ENCODE measurements at regions not wholly inside any gene's neighbourhood (a gene's known extent, or its start where the extent isn't known, plus 50 kb on each side); places are given as distances from the start of the nearest gene placed in this dataset.

DNA sequence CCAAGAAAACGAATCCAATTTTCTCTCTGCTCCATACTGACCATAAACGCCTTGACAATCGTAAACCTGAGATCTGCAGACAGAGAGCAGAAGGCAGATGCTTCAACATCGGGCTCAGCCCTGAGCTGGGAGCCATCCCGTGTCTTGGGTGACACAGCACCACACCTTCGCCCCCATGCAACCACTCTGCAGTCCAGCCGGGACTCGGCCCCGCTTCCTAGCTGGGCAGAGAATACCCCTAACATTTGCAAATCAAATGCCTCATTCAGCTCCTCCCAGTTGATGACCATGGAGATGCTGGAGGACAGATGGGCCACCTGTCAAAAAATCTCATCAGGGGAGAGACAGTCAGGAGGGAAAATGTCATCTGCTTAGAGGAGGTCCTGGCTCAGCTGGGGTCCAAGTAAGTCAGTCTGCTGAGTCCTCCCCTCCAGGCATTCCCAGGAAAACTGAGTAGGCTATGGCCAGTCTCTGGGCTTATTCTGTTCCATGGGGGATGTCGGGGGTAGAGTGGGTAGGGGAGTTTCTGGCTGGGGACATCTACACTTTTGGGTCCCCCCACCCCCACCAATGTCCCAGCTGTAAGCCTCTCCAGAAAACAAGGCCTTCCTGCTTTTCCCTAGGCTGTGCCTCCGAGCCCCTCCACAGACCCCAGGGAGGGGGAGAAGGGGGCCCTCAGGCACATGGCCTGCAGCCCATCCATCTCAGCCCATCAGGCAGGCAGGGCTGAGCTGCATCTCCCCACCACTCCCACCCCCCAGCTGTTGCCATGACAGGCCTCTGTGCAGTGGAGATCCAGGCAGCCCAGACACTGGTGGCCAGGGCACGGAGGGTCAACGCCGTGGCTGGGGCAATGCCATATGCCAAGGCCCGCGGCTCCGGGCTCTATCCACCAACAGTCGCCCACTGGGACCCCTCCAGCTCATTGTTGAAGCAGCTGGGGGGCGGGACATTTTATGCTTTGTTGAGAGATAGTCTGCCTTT, 158.6 kb downstream of the AXIN2 start:
- TF ChIP-seq, protein P1, sequence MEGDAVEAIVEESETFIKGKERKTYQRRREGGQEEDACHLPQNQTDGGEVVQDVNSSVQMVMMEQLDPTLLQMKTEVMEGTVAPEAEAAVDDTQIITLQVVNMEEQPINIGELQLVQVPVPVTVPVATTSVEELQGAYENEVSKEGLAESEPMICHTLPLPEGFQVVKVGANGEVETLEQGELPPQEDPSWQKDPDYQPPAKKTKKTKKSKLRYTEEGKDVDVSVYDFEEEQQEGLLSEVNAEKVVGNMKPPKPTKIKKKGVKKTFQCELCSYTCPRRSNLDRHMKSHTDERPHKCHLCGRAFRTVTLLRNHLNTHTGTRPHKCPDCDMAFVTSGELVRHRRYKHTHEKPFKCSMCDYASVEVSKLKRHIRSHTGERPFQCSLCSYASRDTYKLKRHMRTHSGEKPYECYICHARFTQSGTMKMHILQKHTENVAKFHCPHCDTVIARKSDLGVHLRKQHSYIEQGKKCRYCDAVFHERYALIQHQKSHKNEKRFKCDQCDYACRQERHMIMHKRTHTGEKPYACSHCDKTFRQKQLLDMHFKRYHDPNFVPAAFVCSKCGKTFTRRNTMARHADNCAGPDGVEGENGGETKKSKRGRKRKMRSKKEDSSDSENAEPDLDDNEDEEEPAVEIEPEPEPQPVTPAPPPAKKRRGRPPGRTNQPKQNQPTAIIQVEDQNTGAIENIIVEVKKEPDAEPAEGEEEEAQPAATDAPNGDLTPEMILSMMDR (conservative IDR thresholded peaks at IDR 0.05; ENCODE audit: low read depth, low read length), result no peak
- no peak overlapping the region for H3K4me3 ChIP-seq (ENCODE audit: low read depth, low read length)
- no peak for DNase-seq (ENCODE audit: low read depth)

DNA sequence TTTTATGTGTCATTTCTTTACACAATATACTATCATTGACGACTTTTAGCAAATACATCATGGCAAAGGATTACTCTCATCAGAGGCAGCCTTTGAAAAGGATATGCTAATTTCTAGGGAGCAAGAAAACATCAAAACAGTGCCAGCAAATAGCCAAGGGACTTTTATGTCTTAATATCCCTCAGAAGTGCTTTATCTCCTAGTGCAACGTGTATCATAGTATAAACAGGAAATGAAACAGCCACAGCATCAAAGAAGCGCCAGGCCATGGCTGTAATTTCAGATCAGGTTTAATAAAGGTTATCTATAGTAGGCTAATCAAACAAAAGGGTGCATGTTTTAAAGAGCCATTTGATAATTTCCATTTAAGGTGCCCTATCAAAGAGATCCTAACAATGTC, 159.9 kb downstream of the AXIN2 start:
- DNase-seq (ENCODE audit: low read depth), result no peak
- TF ChIP-seq, protein P1 (conservative IDR thresholded peaks at IDR 0.05; ENCODE audit: low read depth, low read length), result no peak
- no peak overlapping the region for H3K4me3 ChIP-seq (ENCODE audit: low read depth, low read length)

DNA sequence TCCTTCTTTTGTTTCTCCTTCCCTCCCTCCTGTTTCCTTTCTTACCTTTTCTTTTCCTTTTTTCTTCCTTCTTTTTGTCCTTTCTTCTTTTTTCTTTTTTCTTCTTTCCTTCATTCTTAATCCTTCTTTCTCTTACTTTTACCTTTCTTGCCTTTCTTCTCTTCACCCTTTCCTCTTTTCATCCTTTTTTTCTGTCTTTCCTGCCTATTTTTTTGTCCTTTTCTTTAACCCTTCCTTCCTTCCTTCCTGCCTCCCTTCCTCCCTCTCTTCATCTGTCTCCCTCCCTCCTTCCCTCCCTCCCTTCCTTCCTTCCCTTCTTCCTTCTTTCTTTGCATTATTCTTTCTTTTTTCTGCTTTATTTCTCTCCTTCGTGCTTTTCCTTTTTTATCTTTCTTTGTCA, 160.7 kb downstream of the AXIN2 start:
- no peak for DNase-seq (ENCODE audit: low read depth)
- no peak overlapping the region for H3K4me3 ChIP-seq (ENCODE audit: low read depth, low read length)
- TF ChIP-seq, protein P1 (conservative IDR thresholded peaks at IDR 0.05; ENCODE audit: low read depth, low read length), result no peak

DNA sequence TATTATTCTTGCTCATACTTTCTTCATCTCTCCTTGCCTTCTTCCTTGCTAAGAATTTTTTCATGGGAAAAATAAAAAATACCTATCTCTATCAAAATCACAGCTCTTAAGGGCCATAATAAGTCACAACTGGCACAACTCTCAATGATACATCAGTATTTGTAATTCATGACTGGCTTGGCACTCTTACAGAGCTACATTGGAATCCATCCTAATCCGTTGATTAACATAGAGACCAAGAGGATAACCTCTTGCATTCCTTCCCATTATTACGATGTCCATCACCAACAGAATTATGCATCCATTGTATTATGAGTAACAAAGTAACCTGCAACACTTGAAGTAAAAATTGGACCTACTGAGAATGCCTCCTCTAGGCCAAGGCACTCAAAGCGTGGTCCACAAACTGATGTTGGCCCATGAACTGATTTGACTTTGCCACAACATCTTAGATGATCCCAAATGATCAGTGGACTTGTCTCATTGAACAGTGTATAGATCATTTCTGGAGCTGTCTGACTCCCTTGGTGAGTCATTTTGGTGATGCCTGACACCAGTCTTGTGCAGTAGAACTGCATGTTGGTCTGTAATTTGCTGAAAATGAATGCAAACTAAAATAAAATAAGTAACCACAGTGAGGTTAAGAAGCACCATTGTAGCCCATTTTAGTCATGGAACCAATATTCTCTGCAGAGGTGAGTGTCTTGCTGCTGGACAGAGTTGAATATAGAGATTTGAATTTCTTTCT, 163.2 kb downstream of the AXIN2 start:
- DNase-seq (ENCODE audit: low read depth), result no peak

DNA sequence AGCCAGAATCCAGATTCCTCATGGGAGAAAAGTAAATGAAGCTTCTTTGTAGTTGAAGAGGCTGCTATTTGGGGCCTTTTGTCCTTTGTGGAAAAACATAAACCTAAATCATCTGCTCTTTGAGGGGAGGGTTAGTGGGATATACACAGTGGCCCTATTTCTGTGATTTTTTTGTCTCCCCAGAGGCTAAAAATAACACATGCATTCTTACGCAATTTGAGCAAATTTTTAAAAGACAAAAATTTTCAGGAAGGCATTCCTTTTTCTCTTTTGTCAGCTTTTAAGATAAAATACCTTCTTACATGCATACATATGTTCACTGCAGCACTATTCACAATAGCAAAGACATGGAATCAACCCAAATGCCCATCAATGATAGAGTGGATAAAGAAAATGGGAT, 165.5 kb downstream of the AXIN2 start:
- TF ChIP-seq, protein P1 (conservative IDR thresholded peaks at IDR 0.05; ENCODE audit: low read depth, low read length), result no peak
- no peak for DNase-seq (ENCODE audit: low read depth)
- H3K4me3 ChIP-seq (ENCODE audit: low read depth, low read length), result no peak overlapping the region

More for the DNA sequence above, 163.2 kb downstream of the AXIN2 start:
- H3K4me3 ChIP-seq (ENCODE audit: low read depth, low read length), result no peak overlapping the region
- TF ChIP-seq, protein P1 (conservative IDR thresholded peaks at IDR 0.05; ENCODE audit: low read depth, low read length), result no peak

DNA sequence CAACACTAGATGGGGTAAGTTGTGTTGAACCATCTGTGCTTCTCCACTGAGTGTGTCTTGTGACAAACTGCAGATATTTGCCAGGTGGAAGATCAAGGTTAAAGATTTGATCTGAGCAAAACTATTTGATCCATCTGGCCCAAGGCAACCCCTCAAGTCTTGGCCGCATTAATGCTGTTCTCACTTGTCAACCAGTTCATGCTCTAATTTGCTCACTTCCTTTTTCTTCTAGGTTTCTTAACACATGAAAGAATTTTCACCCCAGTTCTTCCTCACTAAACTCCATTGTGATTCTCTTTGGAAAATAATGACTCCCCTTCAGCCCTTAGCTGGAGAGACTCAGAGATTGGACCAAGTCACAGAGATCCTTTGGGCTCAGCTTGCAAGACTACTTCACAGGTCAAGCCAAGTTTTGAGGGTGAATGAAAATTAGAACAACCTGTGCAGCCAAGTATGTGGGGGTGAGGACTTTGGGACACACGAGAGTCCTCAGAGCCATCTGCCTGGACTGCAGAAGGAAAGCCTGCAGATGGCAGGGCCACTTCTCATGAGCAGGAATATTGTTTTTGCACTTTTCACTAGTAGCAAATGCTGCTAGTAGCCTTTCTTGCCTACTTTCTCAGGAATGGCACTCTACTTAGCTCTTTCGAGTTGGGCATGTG, 166.5 kb downstream of the AXIN2 start:
- no peak overlapping the region for H3K4me3 ChIP-seq (ENCODE audit: low read depth, low read length)
- TF ChIP-seq, protein P1 (conservative IDR thresholded peaks at IDR 0.05; ENCODE audit: low read depth, low read length), result no peak
- DNase-seq (ENCODE audit: low read depth), result no peak

All from epithelial cell of proximal tubule (primary cell).